Keratinocyte (primary cell): ENCODE measurements at regions not wholly inside any gene's neighbourhood (a gene's known extent, or its start where the extent isn't known, plus 50 kb on each side); places are given as distances from the start of the nearest gene placed in this dataset.

Experiments
- DNase-seq: peaks from one replicate; pipeline ENCODE4 v3.0.0-alpha.2; 2011; ENCODE audit warnings: low read depth, missing footprints, low spot score
- FAIRE-seq: peaks from 2 replicates; lab custom pipeline; 2011; peaks lifted over from hg19 to GRCh38; lab: Jason Lieb, UNC
- H2AFZ ChIP-seq: 2 replicates; pipeline ENCODE4 v1.6.0; 2012; ENCODE audit warnings: low read length, control low read depth, inconsistent platforms; ENCODE audit not compliant: control insufficient read depth
- H3K27ac ChIP-seq: 2 replicates; pipeline ENCODE4 v1.5.1; 2011; ENCODE audit warnings: low read length; ENCODE audit not compliant: control insufficient read depth, insufficient read depth
- H3K27me3 ChIP-seq: 3 replicates; pipeline ENCODE4 v1.6.0; 2011; ENCODE audit warnings: low read length; ENCODE audit not compliant: control insufficient read depth, insufficient read depth; ENCODE audit errors: extremely low read depth
- H3K36me3 ChIP-seq, 2 experiments: 2 replicates in 1 of 2; 3 replicates in 1 of 2; pipeline ENCODE4 v1.5.1; 2011; ENCODE audit warnings: low read length in 2 of 2, mild to moderate bottlenecking in 1 of 2; ENCODE audit not compliant: control insufficient read depth in 2 of 2, insufficient read depth in 2 of 2; ENCODE audit errors: extremely low read depth in 1 of 2
- H3K4me1 ChIP-seq: 3 replicates; pipeline ENCODE4 v1.5.1; 2011; ENCODE audit warnings: low read length; ENCODE audit not compliant: control insufficient read depth, insufficient read depth; ENCODE audit errors: extremely low read depth
- H3K4me2 ChIP-seq: 3 replicates; pipeline ENCODE4 v1.6.0; 2011; ENCODE audit warnings: low read depth, low read length; ENCODE audit not compliant: control insufficient read depth, insufficient read depth; ENCODE audit errors: extremely low read depth
- H3K4me3 ChIP-seq, 3 experiments: fragments of 200-600 bp in 1 of 3; sonication (generic) in 1 of 3; 2 replicates in 2 of 3; 3 replicates in 1 of 3; pipeline ENCODE4 v1.5.1; 2011 to 2016; ENCODE audit warnings: low read length in 3 of 3, mild to moderate bottlenecking in 3 of 3, control low read depth in 2 of 3, inconsistent platforms in 1 of 3, low read depth in 1 of 3, mixed read lengths in 1 of 3, mixed run types in 1 of 3, moderate library complexity in 1 of 3; ENCODE audit not compliant: control insufficient read depth in 2 of 3, insufficient read depth in 2 of 3; ENCODE audit errors: extremely low read depth in 1 of 3
- H3K79me2 ChIP-seq: 2 replicates; pipeline ENCODE4 v1.6.0; 2012; ENCODE audit warnings: low read length; ENCODE audit not compliant: control insufficient read depth, insufficient read depth
- H3K9ac ChIP-seq: 3 replicates; pipeline ENCODE4 v1.6.0; 2011; ENCODE audit warnings: low read length; ENCODE audit not compliant: control insufficient read depth, insufficient read depth; ENCODE audit errors: extremely low read depth
- H3K9me1 ChIP-seq: 3 replicates; pipeline ENCODE4 v1.6.0; 2011; ENCODE audit warnings: low read length; ENCODE audit not compliant: control insufficient read depth, insufficient read depth; ENCODE audit errors: extremely low read depth
- H3K9me3 ChIP-seq: 2 replicates; pipeline ENCODE4 v1.5.1; 2012; ENCODE audit warnings: low read depth, low read length; ENCODE audit not compliant: control insufficient read depth
- H4K20me1 ChIP-seq: 3 replicates; pipeline ENCODE4 v1.6.0; 2011; ENCODE audit warnings: low read length; ENCODE audit not compliant: control insufficient read depth, insufficient read depth; ENCODE audit errors: extremely low read depth
- CTCF ChIP-seq, 3 experiments: IDR thresholded peaks in 1 of 3; conservative IDR thresholded peaks in 1 of 3; optimal IDR thresholded peaks in 1 of 3; 2 replicates in 2 of 3; 3 replicates in 1 of 3; pipeline versions ENCODE3 to v1.5.1; 2011; ENCODE audit warnings: low read length in 3 of 3, mild to moderate bottlenecking in 3 of 3, moderate library complexity in 2 of 3, control low read depth in 1 of 3, inconsistent platforms in 1 of 3; ENCODE audit not compliant: insufficient read depth in 2 of 3; ENCODE audit errors: extremely low read depth in 1 of 3
- EZH2 ChIP-seq: IDR thresholded peaks from one replicate; pipeline ENCODE4 v1.6.1; 2012; ENCODE audit warnings: inconsistent platforms, mild to moderate bottlenecking, low read length, moderate library complexity
- dilution Hi-C: fragments of 300-500 bp; cut with MboI; formaldehyde crosslinking; loops from one replicate; pipeline ENCODE4 v1.7.0; 2020; ENCODE audit warnings: low sequenced_read_pairs; ENCODE audit not compliant: extremely low pct_ligation_motif_present

- dilution Hi-C loops = no loop called here
- no peak overlapping the region for H3K4me2 ChIP-seq
- no peaks in the 10 kb centered on the region for H3K4me1 ChIP-seq
- TF ChIP-seq EZH2 (no peak), CTCF (optimal IDR thresholded peaks at IDR 0.05 in 1 of 3, IDR thresholded peaks at IDR 0.05 in 1 of 3, conservative IDR thresholded peaks at IDR 0.05 in 1 of 3; ENCODE audit: extremely low read depth in 1 of 3, insufficient read depth in 2 of 3, low read length in 3 of 3) (no peak)
- no peak overlapping the region for H2AFZ ChIP-seq
- H3K79me2 ChIP-seq = no peaks in the 10 kb centered on the region
- no peaks in the 10 kb centered on the region for H3K9me3 ChIP-seq
- H3K36me3 ChIP-seq = no peaks in the 10 kb centered on the region
- FAIRE-seq (no peak), DNase-seq (no peak)
- H3K9me1 ChIP-seq = no peaks in the 10 kb centered on the region
- H3K27me3 ChIP-seq = peaks cover 3% of the 10 kb centered on the region
- no peak overlapping the region for H3K27ac ChIP-seq
- H3K9ac ChIP-seq = no peak overlapping the region
- no peaks in the 10 kb centered on the region for H4K20me1 ChIP-seq
- H3K4me3 ChIP-seq = no peak overlapping the region
Measured at GRCh38 chr4:107247738-107248137, 211.6 kb upstream of the DKK2 start.

DNA sequence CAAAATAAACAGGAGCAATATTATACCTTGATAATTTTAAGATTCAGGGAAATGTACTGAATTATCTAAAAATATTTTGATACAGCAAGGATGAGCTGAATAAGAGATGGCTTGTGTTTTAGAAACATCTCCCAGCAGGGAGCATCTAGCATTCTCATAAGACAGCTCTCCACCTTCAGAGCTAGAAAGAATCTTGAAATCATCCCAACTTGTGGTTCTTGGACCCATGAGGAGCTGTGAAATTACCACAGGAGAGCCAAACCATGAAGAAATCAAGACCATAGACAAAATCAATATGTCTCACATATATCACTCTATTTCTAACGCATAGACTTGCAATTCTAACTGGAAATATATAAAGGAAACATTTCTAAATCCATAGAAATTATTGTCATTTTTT lies 210.6 kb upstream of the DKK2 start:
- DNase-seq (no peak), FAIRE-seq (no peak)
- dilution Hi-C loops = no loop called here
- H3K27ac ChIP-seq = no peak overlapping the region
- H3K27me3 ChIP-seq = peaks cover 3% of the 10 kb centered on the region
- H2AFZ ChIP-seq = no peak overlapping the region
- H3K9me1 ChIP-seq = no peaks in the 10 kb centered on the region
- H3K4me1 ChIP-seq = no peaks in the 10 kb centered on the region
- no peak for TF ChIP-seq CTCF (optimal IDR thresholded peaks at IDR 0.05 in 1 of 3, IDR thresholded peaks at IDR 0.05 in 1 of 3, conservative IDR thresholded peaks at IDR 0.05 in 1 of 3; ENCODE audit: extremely low read depth in 1 of 3, insufficient read depth in 2 of 3, low read length in 3 of 3)
- TF ChIP-seq EZH2 = no peak
- H3K9ac ChIP-seq = no peak overlapping the region
- H3K36me3 ChIP-seq = no peaks in the 10 kb centered on the region
- no peaks in the 10 kb centered on the region for H3K79me2 ChIP-seq
- no peaks in the 10 kb centered on the region for H3K9me3 ChIP-seq
- no peaks in the 10 kb centered on the region for H4K20me1 ChIP-seq
- H3K4me3 ChIP-seq = no peak overlapping the region
- H3K4me2 ChIP-seq = no peak overlapping the region
